H1 (cell line): ENCODE measurements at regions not wholly inside any gene's neighbourhood (a gene's known extent, or its start where the extent isn't known, plus 50 kb on each side); places are given as distances from the start of the nearest gene placed in this dataset.

Experiments used
- CTCF ChIA-PET: fragments of 300-600 bp; sonication (Branson Sonifier 250); formaldehyde crosslinking; loops from one replicate; lab custom pipeline; 2021; ENCODE audit not compliant: partially characterized antibody; lab: Charles Lee
- POLR2A ChIA-PET: fragments of 300-600 bp; sonication (Branson Sonifier 250); formaldehyde crosslinking; loops from one replicate; lab custom pipeline; 2021; ENCODE audit warnings: inconsistent platforms; ENCODE audit not compliant: partially characterized antibody; lab: Charles Lee
- DNase-seq, 2 experiments: peaks; one replicate each; pipeline versions ENCODE4 v3.0.0 to v3.0.0-alpha.2; 2010 to 2022; ENCODE audit warnings: low spot score in 2 of 2, low read depth in 1 of 2, mixed read lengths in 1 of 2
- FAIRE-seq: peaks from 2 replicates; lab custom pipeline; 2011; peaks lifted over from hg19 to GRCh38; lab: Jason Lieb, UNC
- H2AFZ ChIP-seq: 2 replicates; pipeline ENCODE4 v1.8.1; 2012; ENCODE audit warnings: low read length, inconsistent platforms
- H2AK5ac ChIP-seq: 2 replicates; pipeline ENCODE4 v1.6.1; 2013; ENCODE audit warnings: low read depth, low read length
- H2BK120ac ChIP-seq: replicated peaks from 2 replicates; pipeline ENCODE3; 2013; ENCODE audit warnings: low read depth, low read length, inconsistent platforms
- H2BK12ac ChIP-seq: 2 replicates; pipeline ENCODE4 v1.6.1; 2013; ENCODE audit warnings: low read depth, low read length
- H2BK15ac ChIP-seq: 2 replicates; pipeline ENCODE4 v1.6.1; 2013; ENCODE audit warnings: low read length
- H2BK20ac ChIP-seq: 2 replicates; pipeline ENCODE4 v1.6.1; 2013; ENCODE audit warnings: low read length
- H2BK5ac ChIP-seq: 2 replicates; pipeline ENCODE4 v1.6.1; 2013; ENCODE audit warnings: low read depth, low read length
- H3K14ac ChIP-seq: 2 replicates; pipeline ENCODE4 v1.6.1; 2013; ENCODE audit warnings: inconsistent platforms; ENCODE audit not compliant: insufficient read length
- H3K18ac ChIP-seq: 2 replicates; pipeline ENCODE4 v1.6.1; 2013; ENCODE audit warnings: low read length; ENCODE audit errors: extremely low read depth
- H3K23ac ChIP-seq: 2 replicates; pipeline ENCODE4 v1.6.1; 2013; ENCODE audit warnings: inconsistent platforms; ENCODE audit not compliant: insufficient read length
- H3K23me2 ChIP-seq: 2 replicates; pipeline ENCODE4 v1.6.1; 2013; ENCODE audit warnings: low read depth, low read length
- H3K27ac ChIP-seq: 2 replicates; pipeline ENCODE4 v1.6.1; 2011; ENCODE audit warnings: low read depth, low read length, inconsistent platforms
- H3K27me3 ChIP-seq, 4 experiments: replicated peaks in 1 of 4; 1 replicate in 1 of 4; 2 replicates in 3 of 4; pipeline versions ENCODE4 v1.6.1 to v1.8.1; 2011 to 2013; ENCODE audit warnings: low read length in 3 of 4, mild to moderate bottlenecking in 3 of 4, inconsistent platforms in 2 of 4, mixed read lengths in 2 of 4, moderate library complexity in 1 of 4; ENCODE audit not compliant: control insufficient read depth in 3 of 4, insufficient read depth in 3 of 4; ENCODE audit errors: extremely low read depth in 1 of 4
- H3K36me3 ChIP-seq, 4 experiments: 2 replicates each; pipeline versions ENCODE4 v1.6.1 to v1.8.1; 2011 to 2013; ENCODE audit warnings: mild to moderate bottlenecking in 4 of 4, low read length in 3 of 4, moderate library complexity in 2 of 4, control low read depth in 1 of 4, inconsistent platforms in 1 of 4; ENCODE audit not compliant: insufficient read depth in 4 of 4, control insufficient read depth in 2 of 4
- H3K4ac ChIP-seq: replicated peaks from 2 replicates; pipeline ENCODE3; 2013; ENCODE audit warnings: low read length, low read depth, mixed read lengths, inconsistent platforms; ENCODE audit not compliant: insufficient read length
- H3K4me1 ChIP-seq, 4 experiments: replicated peaks in 1 of 4; 1 replicate in 1 of 4; 2 replicates in 3 of 4; pipeline versions ENCODE4 v1.6.1 to v1.8.1; 2011 to 2013; ENCODE audit warnings: low read length in 3 of 4, inconsistent platforms in 2 of 4, mixed read lengths in 1 of 4; ENCODE audit not compliant: insufficient read depth in 4 of 4, control insufficient read depth in 3 of 4
- H3K4me2 ChIP-seq, 2 experiments: 2 replicates each; pipeline versions ENCODE4 v1.6.1 to v1.8.1; 2011 to 2013; ENCODE audit warnings: low read depth in 2 of 2, low read length in 2 of 2, control low read depth in 1 of 2, inconsistent platforms in 1 of 2, mild to moderate bottlenecking in 1 of 2; ENCODE audit not compliant: insufficient read depth in 1 of 2
- H3K4me3 ChIP-seq, 4 experiments: fragments of 200-600, 300-600 bp in 1 of 4; sonication (generic), shearing (Covaris generic), sonication (Bioruptor Twin) in 1 of 4; 2 replicates each; pipeline versions ENCODE4 v1.5.1 to v1.8.1; 2011 to 2016; ENCODE audit warnings: low read length in 4 of 4, low read depth in 3 of 4, control low read depth in 2 of 4, inconsistent platforms in 2 of 4, mild to moderate bottlenecking in 2 of 4, mixed read lengths in 1 of 4, moderate library complexity in 1 of 4; ENCODE audit not compliant: insufficient read depth in 2 of 4; ENCODE audit errors: extremely low read depth in 1 of 4
- H3K56ac ChIP-seq: replicated peaks from 2 replicates; pipeline ENCODE3; 2013; ENCODE audit warnings: low read depth, mild to moderate bottlenecking, mixed read lengths, low read length, inconsistent platforms; ENCODE audit not compliant: insufficient read length
- H3K79me1 ChIP-seq: 2 replicates; pipeline ENCODE4 v1.6.1; 2013; ENCODE audit warnings: low read depth, low read length, control low read depth
- H3K79me2 ChIP-seq, 2 experiments: 2 replicates each; pipeline versions ENCODE4 v1.6.1 to v1.8.1; 2012 to 2013; ENCODE audit warnings: low read length in 2 of 2, mild to moderate bottlenecking in 2 of 2, inconsistent platforms in 1 of 2; ENCODE audit not compliant: insufficient read depth in 2 of 2, control insufficient read depth in 1 of 2
- H3K9ac ChIP-seq, 4 experiments: replicated peaks in 1 of 4; 1 replicate in 1 of 4; 2 replicates in 3 of 4; pipeline versions ENCODE4 v1.6.1 to v1.8.1; 2011 to 2013; ENCODE audit warnings: low read depth in 3 of 4, low read length in 3 of 4, control low read depth in 2 of 4, mild to moderate bottlenecking in 2 of 4, moderate library complexity in 2 of 4, inconsistent platforms in 1 of 4; ENCODE audit errors: extremely low read depth in 1 of 4
- H3K9me3 ChIP-seq, 2 experiments: 2 replicates each; pipeline versions ENCODE4 v1.6.1 to v1.8.1; 2012 to 2013; ENCODE audit warnings: mild to moderate bottlenecking in 2 of 2, moderate library complexity in 2 of 2, control low read depth in 1 of 2, inconsistent platforms in 1 of 2, low read depth in 1 of 2, low read length in 1 of 2, mixed read lengths in 1 of 2; ENCODE audit not compliant: insufficient read depth in 2 of 2
- H4K20me1 ChIP-seq, 2 experiments: replicated peaks in 1 of 2; 2 replicates each; pipeline versions ENCODE3 to v1.8.1; 2011 to 2013; ENCODE audit warnings: inconsistent platforms in 2 of 2, low read length in 2 of 2, mild to moderate bottlenecking in 1 of 2; ENCODE audit not compliant: insufficient read depth in 2 of 2, control insufficient read depth in 1 of 2
- H4K5ac ChIP-seq: 2 replicates; pipeline ENCODE4 v1.6.1; 2013; ENCODE audit warnings: low read length, low read depth, mixed read lengths, inconsistent platforms; ENCODE audit not compliant: insufficient read length
- H4K8ac ChIP-seq: 2 replicates; pipeline ENCODE4 v1.8.0; 2013; ENCODE audit warnings: mild to moderate bottlenecking, moderate library complexity, low read length, inconsistent platforms; ENCODE audit not compliant: insufficient read depth; ENCODE audit errors: extremely low read depth
- H4K91ac ChIP-seq: replicated peaks from 2 replicates; pipeline ENCODE3; 2013; ENCODE audit warnings: low read length, mixed read lengths, inconsistent platforms; ENCODE audit not compliant: insufficient read length
- E2F6 ChIP-seq: IDR thresholded peaks from 2 replicates; pipeline ENCODE4 v1.6.1; 2012; ENCODE audit warnings: inconsistent platforms
- EZH2 ChIP-seq: fragments of 200-600 bp; sonication (generic); IDR thresholded peaks from 2 replicates; pipeline ENCODE4 v1.7.1; 2012; ENCODE audit warnings: low read depth, mild to moderate bottlenecking, moderate library complexity, low read length, inconsistent platforms; ENCODE audit not compliant: severe bottlenecking
- FOSL1 ChIP-seq: IDR thresholded peaks from 2 replicates; pipeline ENCODE4 v1.6.1; 2011; ENCODE audit warnings: mild to moderate bottlenecking, low read depth, low read length, moderate library complexity; ENCODE audit not compliant: insufficient read depth
- HDAC2 ChIP-seq, 2 experiments: fragments of 300-600 bp in 1 of 2; sonication (generic) in 1 of 2; IDR thresholded peaks; 2 replicates each; pipeline ENCODE4 v1.6.1; 2011 to 2012; ENCODE audit warnings: low read depth in 2 of 2, low read length in 2 of 2, mild to moderate bottlenecking in 2 of 2, moderate library complexity in 2 of 2, borderline replicate concordance in 1 of 2, inconsistent platforms in 1 of 2
- KDM1A ChIP-seq: fragments of 200-600, 300-600 bp; sonication (generic); IDR thresholded peaks from 2 replicates; pipeline ENCODE4 v1.7.1; 2016; ENCODE audit warnings: mild to moderate bottlenecking, low read length, borderline replicate concordance
- KDM4A ChIP-seq: IDR thresholded peaks from one replicate; pipeline ENCODE4 v1.7.1; 2012; ENCODE audit warnings: low read depth, mild to moderate bottlenecking, moderate library complexity, low read length, inconsistent platforms; ENCODE audit not compliant: severe bottlenecking
- POLR2AphosphoS5 ChIP-seq: IDR thresholded peaks from 2 replicates; pipeline ENCODE4 v1.6.1; 2011; ENCODE audit warnings: low read depth, low read length
- RBBP5 ChIP-seq: IDR thresholded peaks from 2 replicates; pipeline ENCODE4 v1.7.1; 2012; ENCODE audit warnings: low read depth, mild to moderate bottlenecking, inconsistent platforms, low read length, moderate library complexity, borderline replicate concordance
- SAP30 ChIP-seq: fragments of 300-600 bp; sonication (generic); IDR thresholded peaks from 2 replicates; pipeline ENCODE4 v1.7.1; 2012; ENCODE audit warnings: low read length, moderate library complexity, mild to moderate bottlenecking, inconsistent platforms; ENCODE audit not compliant: insufficient read depth, insufficient replicate concordance
- SIX5 ChIP-seq: IDR thresholded peaks from 2 replicates; pipeline ENCODE4 v1.6.1; 2011; ENCODE audit warnings: mild to moderate bottlenecking, low read depth, low read length
- SUZ12 ChIP-seq: fragments of 200-600 bp; sonication (generic); IDR thresholded peaks from 2 replicates; pipeline ENCODE4 v1.6.1; 2012; ENCODE audit warnings: mild to moderate bottlenecking, inconsistent platforms, low read length, moderate library complexity, mixed read lengths
- WGBS, 2 experiments: shearing (Covaris generic) in 1 of 2; methylation state at CpG; one replicate each; pipeline versions ENCODE4 v1.1.6 to v1.1.7; 2013 to 2015; ENCODE audit warnings: low lambda C conversion rate in 2 of 2, mixed read lengths in 2 of 2, inconsistent platforms in 1 of 2, low coverage in 1 of 2, missing lambda C conversion rate in 1 of 2; ENCODE audit not compliant: insufficient replicate concordance in 2 of 2, insufficient coverage in 1 of 2, insufficient read length in 1 of 2; ENCODE audit errors: extremely low coverage in 1 of 2, missing lambda C conversion rate in 1 of 2; 5-methylcytosine and 5-hydroxymethylcytosine counted together

- ChIA-PET POLR2A (no interaction called here), CTCF (interaction anchor here (0.9 to 1.5 kb wide), 4 partner anchors 8 to 217 kb away, joined by 3 read pairs; no protein-coding TSS in a partner anchor)
- Histone ChIP-seq H3K23ac (no peak overlapping the region), H3K27me3 (peaks cover 0 to 12% (median 4%) of the 10 kb centered on the region in 4 experiments; a peak in 4 of 7 replicates), H2BK15ac (no peak overlapping the region), H3K14ac (no peak overlapping the region), H3K4me3 (no peak overlapping the region), H2BK120ac (no peak overlapping the region), H4K91ac (no peak overlapping the region), H4K8ac (no peak overlapping the region), H2BK20ac (no peak overlapping the region), H2BK12ac (no peak overlapping the region), H3K18ac (no peak overlapping the region), H3K23me2 (no peaks in the 10 kb centered on the region), H3K27ac (no peak overlapping the region), H4K20me1 (no peaks in the 10 kb centered on the region), H3K4me2 (no peak overlapping the region), H3K9ac (no peak overlapping the region), H3K79me1 (no peaks in the 10 kb centered on the region), H2BK5ac (no peak overlapping the region), H3K56ac (no peak overlapping the region), H2AFZ (no peak overlapping the region), H3K9me3 (no peaks in the 10 kb centered on the region), H2AK5ac (no peak overlapping the region), H3K79me2 (no peaks in the 10 kb centered on the region), H3K36me3 (no peaks in the 10 kb centered on the region), H3K4me1 (peaks cover 0 to 14% (median 4%) of the 10 kb centered on the region in 4 experiments; a peak in 5 of 7 replicates), H3K4ac (no peak overlapping the region), H4K5ac (no peak overlapping the region)
- FAIRE-seq (no peak), DNase-seq (peak in 1 of 2 experiments; percentile 11)
- 92% methylated on average over 14 of the region's 14 CpGs; no CpG with 5 or more reads in 1 of the 2 experiments for WGBS, 2 experiments
- TF ChIP-seq RBBP5 = no peak
- no peak for TF ChIP-seq FOSL1
- TF ChIP-seq SAP30 = no peak
- no peak for TF ChIP-seq KDM1A
- TF ChIP-seq SUZ12 = no peak
- no peak for TF ChIP-seq KDM4A
- no peak for TF ChIP-seq POLR2AphosphoS5
- TF ChIP-seq SIX5 = no peak
- no peak for TF ChIP-seq EZH2
- no peak for TF ChIP-seq HDAC2 (IDR thresholded peaks at IDR 0.05; ENCODE audit: borderline replicate concordance in 1 of 2, low read depth in 2 of 2, low read length in 2 of 2)
- no peak for TF ChIP-seq E2F6
These were observed 314.3 kb upstream of the RTL1 start for GRCh38 chr14:101217616-101218371.
